KG1 (cell line): ENCODE measurements at regions not wholly inside any gene's neighbourhood (a gene's known extent, or its start where the extent isn't known, plus 50 kb on each side); places are given as distances from the start of the nearest gene placed in this dataset.

Experiments used
- DNase-seq: peaks from one replicate; lab custom pipeline; 2025; lab: John Stamatoyannopoulos, UW

- no peak for DNase-seq
Observed at GRCh38 chr3:41106691-41107090, 92.6 kb upstream of the CTNNB1 start.

GRCh38 chr3:41111011-41111410 lies 88.3 kb upstream of the CTNNB1 start:
- DNase-seq = no peak

- no peak for DNase-seq
Observed at GRCh38 chr3:41112466-41112865, 86.8 kb upstream of the CTNNB1 start.

- no peak for DNase-seq
Observed at GRCh38 chr3:41115069-41115468, 84.2 kb upstream of the CTNNB1 start.

GRCh38 chr3:41116851-41117250 lies 82.5 kb upstream of the CTNNB1 start:
- DNase-seq = no peak

- peak; percentile 93 for DNase-seq
Observed at GRCh38 chr3:41117398-41117870, 81.9 kb upstream of the CTNNB1 start.

GRCh38 chr3:41118461-41119390 lies 80.6 kb upstream of the CTNNB1 start:
- DNase-seq = no peak

- no peak for DNase-seq
Observed at GRCh38 chr3:41120460-41120859, 78.8 kb upstream of the CTNNB1 start.

- no peak for DNase-seq
Observed at GRCh38 chr3:41125258-41125657, 74.0 kb upstream of the CTNNB1 start.

- DNase-seq = no peak
Observed at GRCh38 chr3:41126472-41126871, 72.8 kb upstream of the CTNNB1 start.

- DNase-seq = no peak
Observed at GRCh38 chr3:41126961-41127360, 72.3 kb upstream of the CTNNB1 start.

GRCh38 chr3:41127414-41127813 lies 71.9 kb upstream of the CTNNB1 start:
- no peak for DNase-seq

- no peak for DNase-seq
Observed at GRCh38 chr3:41129731-41130130, 69.6 kb upstream of the CTNNB1 start.

GRCh38 chr3:41131224-41131623 lies 68.1 kb upstream of the CTNNB1 start:
- DNase-seq = no peak

- no peak for DNase-seq
Observed at GRCh38 chr3:41137686-41138111, 61.6 kb upstream of the CTNNB1 start.

GRCh38 chr3:41138146-41138545 lies 61.2 kb upstream of the CTNNB1 start:
- DNase-seq = no peak

- no peak for DNase-seq
Observed at GRCh38 chr3:41138601-41139000, 60.7 kb upstream of the CTNNB1 start.

- DNase-seq = no peak
Observed at GRCh38 chr3:41140242-41140641, 59.1 kb upstream of the CTNNB1 start.

- no peak for DNase-seq
Observed at GRCh38 chr3:41141433-41142167, 57.7 kb upstream of the CTNNB1 start.

GRCh38 chr3:41143421-41144031 lies 55.8 kb upstream of the CTNNB1 start:
- DNase-seq = no peak

- DNase-seq = no peak
Observed at GRCh38 chr3:41144631-41145030, 54.7 kb upstream of the CTNNB1 start.

GRCh38 chr3:41148478-41148877 lies 50.8 kb upstream of the CTNNB1 start:
- no peak for DNase-seq

- no peak for DNase-seq
Observed at GRCh38 chr3:41148901-41149300, 50.4 kb upstream of the CTNNB1 start.
